ACC112 (cell line): ENCODE measurements at regions not wholly inside any gene's neighbourhood (a gene's known extent, or its start where the extent isn't known, plus 50 kb on each side); places are given as distances from the start of the nearest gene placed in this dataset.
A peak's percentile ranks its signal among the peaks of the same experiment; 100 is the strongest.

Experiments
- H2AFZ ChIP-seq: fragments of 200-600 bp; sonication (generic); one replicate; pipeline ENCODE4 v1.6.0; 2017; ENCODE audit warnings: antibody characterized with exemption, low read length; ENCODE audit not compliant: unreplicated experiment
- H3K27ac ChIP-seq: fragments of 200-600 bp; sonication (generic); 2 replicates; pipeline ENCODE4 v1.5.1; 2014; ENCODE audit warnings: low read depth, mild to moderate bottlenecking, antibody characterized with exemption, low read length, moderate library complexity
- H3K27me3 ChIP-seq: fragments of 200-600 bp; sonication (generic); 2 replicates; pipeline ENCODE4 v1.6.1; 2014; ENCODE audit warnings: mild to moderate bottlenecking, antibody characterized with exemption, low read length, moderate library complexity, mixed read lengths; ENCODE audit not compliant: insufficient read depth
- H3K36me3 ChIP-seq: fragments of 200-600 bp; sonication (generic); 2 replicates; pipeline ENCODE4 v1.6.1; 2016; ENCODE audit warnings: mild to moderate bottlenecking, antibody characterized with exemption, low read length, moderate library complexity, mixed read lengths; ENCODE audit not compliant: insufficient read depth
- H3K4me1 ChIP-seq: fragments of 200-600 bp; sonication (generic); one replicate; pipeline ENCODE4 v1.6.1; 2016; ENCODE audit warnings: low read length, mixed read lengths; ENCODE audit not compliant: insufficient read depth, unreplicated experiment, control insufficient read depth
- H3K4me3 ChIP-seq: fragments of 200-600 bp; sonication (generic); 2 replicates; pipeline ENCODE4 v1.5.1; 2014; ENCODE audit warnings: mild to moderate bottlenecking, low read depth, low read length
- H3K79me2 ChIP-seq: fragments of 200-600 bp; sonication (generic); one replicate; pipeline ENCODE4 v1.6.0; 2016; ENCODE audit warnings: low read length; ENCODE audit not compliant: control insufficient read depth, unreplicated experiment, insufficient read depth

DNA sequence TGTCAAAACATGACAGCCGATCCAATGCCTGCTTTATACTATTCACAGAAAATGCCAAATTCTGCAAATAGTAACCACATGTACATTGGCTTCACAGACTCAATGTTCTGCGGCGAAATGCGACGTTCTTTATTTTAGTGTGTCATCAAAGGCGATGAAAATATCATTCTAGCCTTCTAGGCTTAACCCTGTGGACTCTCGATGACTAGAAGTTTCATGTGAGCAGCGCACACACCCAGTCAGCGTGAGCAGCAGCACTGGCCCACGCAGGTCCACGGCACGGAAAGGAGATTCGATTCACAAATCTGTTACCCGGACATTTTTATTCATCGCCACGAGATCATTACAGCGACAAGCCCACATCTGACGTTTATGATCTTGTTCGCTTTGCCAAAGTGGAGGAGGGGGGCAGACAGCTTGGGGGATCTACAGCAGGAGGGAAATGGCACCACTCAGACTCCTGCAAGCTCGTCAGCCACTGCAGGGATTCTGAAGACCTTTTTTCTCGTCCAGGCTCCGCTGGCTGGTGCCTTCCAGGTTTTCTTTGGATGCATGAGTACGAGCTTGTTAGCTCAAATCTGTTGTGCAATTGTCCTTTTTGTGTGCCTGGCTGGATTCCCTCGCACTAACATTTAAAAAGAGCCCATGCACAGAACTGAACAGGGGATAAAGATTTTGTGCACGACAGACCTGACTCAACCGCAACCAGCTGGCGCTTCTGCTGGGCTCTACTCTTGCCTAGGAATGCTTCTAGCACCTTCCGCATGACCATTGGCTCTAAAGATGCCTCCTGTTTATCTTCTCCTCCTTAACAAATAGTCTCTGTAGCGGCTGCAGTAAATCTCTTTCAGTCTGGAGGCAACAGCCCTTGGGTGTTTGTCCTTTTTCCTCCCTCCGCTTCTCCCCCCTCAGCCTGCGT lies 938.4 kb downstream of the MCTP2 start:
- H3K79me2 ChIP-seq = no peaks in the 10 kb centered on the region
- no peak overlapping the region for H2AFZ ChIP-seq
- H3K4me3 ChIP-seq = peak overlapping the region; percentile 68
- peaks cover 8% of the 10 kb centered on the region for H3K4me1 ChIP-seq
- no peaks in the 10 kb centered on the region for H3K27me3 ChIP-seq
- no peak overlapping the region for H3K27ac ChIP-seq
- no peaks in the 10 kb centered on the region for H3K36me3 ChIP-seq

DNA sequence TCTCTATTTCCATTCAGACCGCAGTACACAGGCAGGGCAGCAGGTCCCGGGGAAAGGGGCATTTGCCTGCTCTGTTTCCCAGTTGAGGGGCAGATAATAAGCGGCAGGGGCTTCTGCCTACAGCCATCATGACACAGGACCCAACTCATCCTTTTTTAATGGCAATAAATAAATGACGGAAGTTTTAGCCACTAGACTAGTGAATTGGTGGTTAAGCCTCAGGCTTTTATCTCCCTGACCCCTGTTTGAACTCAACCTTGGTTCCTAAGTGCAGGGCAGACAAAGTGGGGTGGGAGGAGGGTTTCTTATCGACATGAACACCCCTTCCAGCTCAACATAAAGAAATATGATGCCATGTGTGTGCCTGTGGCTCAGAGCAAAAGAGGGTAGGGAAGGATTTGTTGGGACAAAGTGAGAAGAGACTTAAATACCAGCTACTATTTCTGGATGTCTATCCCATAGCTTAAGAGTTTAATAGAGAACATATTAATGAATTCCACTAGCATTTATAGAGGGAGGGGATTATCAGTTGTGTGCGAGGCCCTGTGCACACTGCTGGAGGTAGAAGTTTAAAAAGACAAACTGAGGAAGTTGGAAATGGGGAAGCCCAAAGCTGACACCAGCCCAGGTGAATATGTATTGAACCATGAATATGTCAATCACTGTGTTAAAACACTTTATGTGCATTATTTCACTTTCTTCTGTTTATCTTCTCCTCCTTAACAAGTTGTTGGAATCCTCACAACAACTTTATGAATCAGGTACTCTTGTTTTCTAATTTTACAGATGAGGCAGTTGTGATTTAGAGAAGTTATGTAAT lies 939.4 kb downstream of the MCTP2 start:
- H3K27me3 ChIP-seq = no peaks in the 10 kb centered on the region
- H3K79me2 ChIP-seq = no peaks in the 10 kb centered on the region
- H2AFZ ChIP-seq = no peak overlapping the region
- H3K4me1 ChIP-seq = peaks cover 17% of the 10 kb centered on the region
- H3K4me3 ChIP-seq = peak overlapping the region; percentile 68; the same call in 1 of the 2 replicates
- H3K27ac ChIP-seq = no peak overlapping the region
- no peaks in the 10 kb centered on the region for H3K36me3 ChIP-seq

DNA sequence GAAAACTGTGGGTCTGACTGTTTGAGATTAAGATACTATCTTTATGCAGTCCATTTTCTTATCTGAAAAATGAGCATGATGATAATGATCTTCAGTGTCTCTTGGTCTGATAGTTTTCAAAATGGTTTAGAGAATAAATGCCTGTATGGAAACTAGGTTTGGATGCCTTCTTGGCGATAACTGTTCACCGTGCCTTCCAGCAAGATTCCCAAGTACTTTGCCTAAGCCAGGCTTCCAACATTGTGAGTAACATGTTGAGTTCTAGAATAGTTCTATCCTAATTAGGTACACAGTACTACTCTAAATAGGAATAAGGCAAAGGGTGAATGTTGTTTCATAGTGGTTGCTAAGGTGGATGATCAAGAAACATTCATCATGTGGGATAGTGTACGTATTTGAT lies 940.2 kb downstream of the MCTP2 start:
- Histone ChIP-seq H3K27ac (no peak overlapping the region), H3K4me1 (peaks cover 25% of the 10 kb centered on the region), H3K27me3 (no peaks in the 10 kb centered on the region), H3K4me3 (no peak overlapping the region), H2AFZ (no peak overlapping the region), H3K36me3 (no peaks in the 10 kb centered on the region), H3K79me2 (no peaks in the 10 kb centered on the region)

DNA sequence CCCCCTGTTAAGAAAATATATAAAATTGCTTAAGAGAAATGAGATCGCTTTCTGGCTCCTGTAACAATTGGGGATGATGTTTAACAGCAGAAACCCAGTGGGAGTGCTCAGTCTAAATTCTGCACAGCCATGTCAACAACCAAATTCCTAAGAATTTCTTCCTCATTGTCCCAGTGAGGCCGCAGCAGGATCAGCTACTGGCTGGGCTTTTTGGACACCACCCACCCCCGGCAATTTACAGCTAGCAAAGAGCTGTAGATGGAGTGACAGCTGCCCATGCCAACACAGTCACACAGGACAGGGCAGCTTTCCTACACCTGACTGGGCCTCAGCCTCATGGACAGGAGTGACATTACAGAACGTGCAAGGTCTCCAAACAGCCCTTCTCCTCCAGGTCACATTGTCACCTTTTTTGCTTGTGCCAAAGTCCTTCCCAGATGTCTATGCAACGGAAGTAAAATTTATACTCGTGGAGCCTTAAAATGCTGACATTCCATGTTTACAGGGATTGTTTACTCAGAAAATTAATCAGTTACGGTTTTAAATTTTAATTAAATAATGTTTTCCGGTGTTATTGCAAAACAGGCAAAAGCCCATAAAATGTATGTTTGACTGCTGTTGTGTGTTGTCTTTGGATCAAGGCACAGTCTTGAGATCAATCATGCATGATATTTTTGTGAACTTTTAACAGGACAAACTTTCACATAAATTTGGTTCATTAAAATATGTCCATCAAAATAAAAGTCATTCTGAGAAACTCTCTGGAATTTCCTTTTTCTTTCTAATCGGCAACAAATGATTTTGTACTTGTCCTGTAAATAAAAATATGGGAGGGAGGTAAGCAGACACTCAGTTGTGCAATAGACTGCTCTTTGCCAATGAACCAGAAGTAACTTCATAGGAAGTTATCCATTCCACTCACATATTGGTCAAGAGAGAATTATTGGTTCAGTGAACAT lies 943.2 kb downstream of the MCTP2 start:
- Histone ChIP-seq H3K4me1 (peaks cover 30% of the 10 kb centered on the region), H3K27ac (peak overlapping the region; percentile 39), H2AFZ (peak overlapping the region; percentile 60), H3K36me3 (no peaks in the 10 kb centered on the region), H3K27me3 (no peaks in the 10 kb centered on the region), H3K4me3 (peak overlapping the region; percentile 33; the same call in 1 of the 2 replicates), H3K79me2 (no peaks in the 10 kb centered on the region)

DNA sequence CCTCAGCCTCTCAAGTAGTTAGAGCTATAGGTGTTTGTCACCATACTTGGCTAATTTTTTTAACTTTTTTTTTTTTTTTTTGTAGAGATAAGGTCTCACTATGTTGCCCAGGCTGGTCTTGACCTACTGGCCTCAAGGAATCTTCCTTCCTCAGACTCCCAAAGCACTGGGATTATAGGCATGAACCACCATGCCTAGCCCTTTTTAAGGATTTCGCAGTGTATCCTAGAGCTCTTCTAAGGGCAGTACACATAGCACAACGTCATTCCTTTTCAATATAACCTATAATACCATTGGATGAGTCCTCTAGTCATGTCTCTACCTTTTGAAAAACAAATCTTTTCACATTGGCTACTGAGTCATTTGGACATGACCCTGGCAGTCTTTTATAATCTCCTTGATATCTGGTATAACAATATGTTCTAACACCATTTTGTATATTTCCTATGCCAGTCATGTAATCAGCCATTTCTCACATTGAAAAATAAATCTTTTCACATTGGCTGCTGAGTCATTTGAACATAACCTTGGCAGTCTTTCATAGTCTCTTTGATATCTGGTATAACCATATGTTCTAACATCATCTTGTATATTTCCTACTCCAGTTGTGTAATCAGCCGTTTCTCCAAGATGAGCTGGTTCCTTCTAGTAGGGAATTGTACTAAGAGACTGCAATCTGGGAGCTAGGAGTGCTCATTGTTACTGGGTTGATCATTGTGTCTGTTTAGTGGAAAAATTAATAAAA lies 944.7 kb downstream of the MCTP2 start:
- H3K36me3 ChIP-seq = no peaks in the 10 kb centered on the region
- peaks cover 30% of the 10 kb centered on the region for H3K4me1 ChIP-seq
- peak overlapping the region; percentile 4 for H2AFZ ChIP-seq
- no peaks in the 10 kb centered on the region for H3K79me2 ChIP-seq
- peak overlapping the region; percentile 18 for H3K27ac ChIP-seq
- H3K4me3 ChIP-seq = no peak overlapping the region
- no peaks in the 10 kb centered on the region for H3K27me3 ChIP-seq

DNA sequence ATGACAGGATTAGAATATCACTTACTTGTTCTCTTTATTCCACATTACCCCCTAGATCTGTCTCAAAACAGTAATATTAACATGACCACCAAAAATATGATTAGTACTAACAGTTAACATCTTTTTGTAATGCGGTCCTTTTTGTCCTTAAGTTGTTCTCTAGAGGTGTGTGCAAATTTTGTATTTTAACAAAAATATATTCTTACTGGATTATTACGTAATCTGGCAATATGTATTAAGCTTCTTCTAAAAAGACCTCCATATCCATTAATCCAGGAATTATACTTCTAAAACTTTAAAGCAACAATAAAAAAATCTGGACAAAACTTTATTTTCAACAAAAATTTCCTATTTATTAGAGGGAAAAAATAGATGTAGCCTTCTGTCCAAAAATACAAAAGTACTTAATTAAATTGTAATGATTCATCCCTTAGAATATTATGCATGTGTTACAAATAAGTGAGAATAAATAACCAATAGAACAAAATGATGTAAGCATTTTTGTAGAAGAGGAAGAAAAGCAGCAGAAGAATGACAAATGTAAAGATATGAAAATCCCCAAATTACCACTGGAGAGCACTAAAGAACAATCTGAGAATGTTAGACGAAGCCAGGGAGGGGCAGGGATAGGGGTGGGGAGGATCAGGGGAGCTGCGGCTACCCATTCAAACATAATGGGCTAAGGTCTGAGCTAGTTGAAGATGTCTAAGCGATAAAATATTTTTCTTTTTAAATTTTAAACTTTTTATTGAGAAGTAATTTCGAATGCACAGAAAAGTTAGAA lies 945.6 kb downstream of the MCTP2 start:
- no peaks in the 10 kb centered on the region for H3K36me3 ChIP-seq
- no peaks in the 10 kb centered on the region for H3K79me2 ChIP-seq
- no peak overlapping the region for H2AFZ ChIP-seq
- H3K4me1 ChIP-seq = peaks cover 30% of the 10 kb centered on the region
- H3K4me3 ChIP-seq = no peak overlapping the region
- H3K27me3 ChIP-seq = no peaks in the 10 kb centered on the region
- H3K27ac ChIP-seq = peak overlapping the region; percentile 18

DNA sequence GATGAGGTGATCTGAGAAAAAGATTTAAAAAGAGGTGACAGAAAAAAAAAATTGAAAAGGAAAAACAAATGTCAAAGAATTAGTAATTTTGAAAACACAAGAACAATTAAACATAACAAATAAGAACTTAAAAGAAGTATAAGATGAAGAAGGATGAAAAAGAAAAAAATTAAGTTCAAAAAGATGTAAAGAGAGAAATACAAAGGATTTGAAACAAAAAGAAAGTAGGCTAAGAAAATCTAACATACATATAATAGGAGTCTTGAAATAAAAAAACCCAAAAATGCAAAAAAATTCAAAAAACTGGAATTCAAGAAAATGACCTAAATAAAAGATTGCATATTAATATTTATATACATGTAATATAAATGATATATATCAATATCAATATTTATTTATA lies 949.2 kb downstream of the MCTP2 start:
- H3K4me3 ChIP-seq = no peak overlapping the region
- H3K4me1 ChIP-seq = peaks cover 15% of the 10 kb centered on the region
- no peaks in the 10 kb centered on the region for H3K79me2 ChIP-seq
- no peaks in the 10 kb centered on the region for H3K27me3 ChIP-seq
- no peaks in the 10 kb centered on the region for H3K36me3 ChIP-seq
- no peak overlapping the region for H3K27ac ChIP-seq
- H2AFZ ChIP-seq = no peak overlapping the region

DNA sequence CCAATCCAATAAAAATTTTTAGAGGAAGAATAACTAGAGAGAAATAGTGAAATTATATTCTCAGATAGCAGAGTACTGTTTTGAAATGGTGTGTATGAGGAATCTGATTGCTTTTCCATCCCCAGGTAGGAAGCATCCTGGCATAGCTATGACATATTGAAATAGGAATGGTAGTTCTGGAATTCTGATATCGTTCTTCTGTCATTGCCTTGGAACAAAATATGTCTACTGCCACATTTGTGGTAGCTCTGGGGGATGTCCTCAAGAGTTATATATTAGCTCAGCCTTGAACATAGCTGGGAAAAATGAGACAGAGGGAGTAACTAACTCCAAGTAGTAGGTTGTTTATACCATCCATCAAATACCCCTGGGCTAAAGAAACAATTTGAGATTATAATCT lies 950.7 kb downstream of the MCTP2 start:
- H3K4me1 ChIP-seq = no peaks in the 10 kb centered on the region
- no peaks in the 10 kb centered on the region for H3K27me3 ChIP-seq
- H2AFZ ChIP-seq = no peak overlapping the region

DNA sequence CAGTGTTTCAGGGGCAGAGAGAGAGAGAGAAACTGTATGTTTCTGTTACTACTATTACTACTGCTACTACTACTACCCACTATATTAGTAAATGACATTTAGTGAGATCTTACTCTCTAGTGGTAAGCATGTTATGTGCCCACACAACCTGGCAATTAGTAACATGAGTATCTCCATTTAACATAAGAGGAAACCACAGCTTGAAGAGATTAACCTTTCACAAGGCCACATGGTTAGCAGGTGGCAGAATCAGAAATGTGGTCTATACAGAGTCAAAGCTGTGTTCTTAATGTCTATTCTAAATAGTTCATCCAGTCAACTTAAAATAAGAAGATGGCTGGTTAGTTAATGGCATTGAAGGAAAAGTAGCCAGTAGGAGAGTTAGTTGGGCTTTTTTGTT lies 961.6 kb downstream of the MCTP2 start:
- H3K27ac ChIP-seq = no peak overlapping the region
- H3K36me3 ChIP-seq = no peaks in the 10 kb centered on the region

More for the DNA sequence above, 950.7 kb downstream of the MCTP2 start:
- Histone ChIP-seq H3K36me3 (no peaks in the 10 kb centered on the region), H3K4me3 (no peak overlapping the region), H3K79me2 (no peaks in the 10 kb centered on the region), H3K27ac (no peak overlapping the region)

More for the DNA sequence above, 961.6 kb downstream of the MCTP2 start:
- Histone ChIP-seq H3K4me3 (no peak overlapping the region), H3K27me3 (no peaks in the 10 kb centered on the region), H3K4me1 (no peaks in the 10 kb centered on the region), H2AFZ (no peak overlapping the region), H3K79me2 (no peaks in the 10 kb centered on the region)
